Amygdala (tissue), 56 donors: ENCODE measurements at regions not wholly inside any gene's neighbourhood (a gene's known extent, or its start where the extent isn't known, plus 50 kb on each side); places are given as distances from the start of the nearest gene placed in this dataset.
"Not testable (repeated sequence)": the region's sequence is repeated elsewhere in the genome, so short reads cannot be mapped to it uniquely, and the experiment has no call there.

Experiments
- DNase-seq, 56 donors: peaks; one replicate each; lab custom pipeline; 2025; lab: John Stamatoyannopoulos, UW

- not testable (repeated sequence) for DNase-seq
Observed at GRCh38 chr1:219863816-219864215, 64.5 kb downstream of the SLC30A10 start.

- no peak for DNase-seq
Observed at GRCh38 chr1:219862366-219862765, 66.0 kb downstream of the SLC30A10 start.

GRCh38 chr1:219858980-219859379, 69.4 kb downstream of the SLC30A10 start:
- DNase-seq, result no peak

GRCh38 chr1:219847215-219847855, 81.0 kb downstream of the SLC30A10 start:
- DNase-seq, result no peak

GRCh38 chr1:219839595-219839994, 88.8 kb downstream of the SLC30A10 start:
- not testable (repeated sequence) for DNase-seq

GRCh38 chr1:219837994-219838294, 90.4 kb downstream of the SLC30A10 start:
- DNase-seq, result no peak

GRCh38 chr1:219837274-219837993, 90.9 kb downstream of the SLC30A10 start:
- DNase-seq, result peak in 4 of 56 donors; percentile 7 to 43 (median 22)

- no peak for DNase-seq
Observed at GRCh38 chr1:219834314-219834917, 93.9 kb downstream of the SLC30A10 start.

- DNase-seq, result no peak
Observed at GRCh38 chr1:219833214-219833815, 95.0 kb downstream of the SLC30A10 start.

- no peak for DNase-seq
Observed at GRCh38 chr1:219826290-219826689, 102.1 kb downstream of the SLC30A10 start.

- DNase-seq, result no peak
Observed at GRCh38 chr1:219825355-219825754, 103.0 kb downstream of the SLC30A10 start.

- no peak for DNase-seq
Observed at GRCh38 chr1:219824338-219824737, 104.0 kb downstream of the SLC30A10 start.

- no peak for DNase-seq
Observed at GRCh38 chr1:219820551-219820950, 107.8 kb downstream of the SLC30A10 start.

GRCh38 chr1:219817914-219818313, 110.4 kb downstream of the SLC30A10 start:
- no peak for DNase-seq

- DNase-seq, result no peak
Observed at GRCh38 chr1:219813294-219813693, 115.1 kb downstream of the SLC30A10 start.

- DNase-seq, result peak in 48 of 56 donors; percentile 3 to 80 (median 30)
Observed at GRCh38 chr1:219812491-219813203, 115.7 kb downstream of the SLC30A10 start.

GRCh38 chr1:219812086-219812485, 116.3 kb downstream of the SLC30A10 start:
- no peak for DNase-seq

GRCh38 chr1:219810451-219810850, 117.9 kb downstream of the SLC30A10 start:
- DNase-seq, result no peak

- DNase-seq, result no peak
Observed at GRCh38 chr1:219808790-219809189, 119.6 kb downstream of the SLC30A10 start.

GRCh38 chr1:219806642-219807041, 121.7 kb downstream of the SLC30A10 start:
- no peak for DNase-seq

- no peak for DNase-seq
Observed at GRCh38 chr1:219806020-219806419, 122.3 kb downstream of the SLC30A10 start.
